Peyer's patch (tissue), 4 donors: ENCODE measurements at regions not wholly inside any gene's neighbourhood (a gene's known extent, or its start where the extent isn't known, plus 50 kb on each side); places are given as distances from the start of the nearest gene placed in this dataset.

ENCODE experiments used
- POLR2A ChIP-seq, 2 donors: fragments of 450-650 bp; IDR thresholded peaks; one replicate each; pipeline ENCODE4 v1.5.1; 2017; ENCODE audit warnings: antibody characterized with exemption in 2 of 2, mild to moderate bottlenecking in 2 of 2, moderate library complexity in 2 of 2
- TF ChIP-seq, protein P1 (sequence below), 6 experiments: fragments of 450-650 bp in 4 of 6; fragments of 200-600 bp in 2 of 6; sonication (generic) in 1 of 6; IDR thresholded peaks; one replicate each; pipeline ENCODE4 v1.5.1; 2017 to 2019; ENCODE audit warnings: antibody characterized with exemption in 6 of 6, mild to moderate bottlenecking in 3 of 6, moderate library complexity in 1 of 6

- TF ChIP-seq, protein P1, sequence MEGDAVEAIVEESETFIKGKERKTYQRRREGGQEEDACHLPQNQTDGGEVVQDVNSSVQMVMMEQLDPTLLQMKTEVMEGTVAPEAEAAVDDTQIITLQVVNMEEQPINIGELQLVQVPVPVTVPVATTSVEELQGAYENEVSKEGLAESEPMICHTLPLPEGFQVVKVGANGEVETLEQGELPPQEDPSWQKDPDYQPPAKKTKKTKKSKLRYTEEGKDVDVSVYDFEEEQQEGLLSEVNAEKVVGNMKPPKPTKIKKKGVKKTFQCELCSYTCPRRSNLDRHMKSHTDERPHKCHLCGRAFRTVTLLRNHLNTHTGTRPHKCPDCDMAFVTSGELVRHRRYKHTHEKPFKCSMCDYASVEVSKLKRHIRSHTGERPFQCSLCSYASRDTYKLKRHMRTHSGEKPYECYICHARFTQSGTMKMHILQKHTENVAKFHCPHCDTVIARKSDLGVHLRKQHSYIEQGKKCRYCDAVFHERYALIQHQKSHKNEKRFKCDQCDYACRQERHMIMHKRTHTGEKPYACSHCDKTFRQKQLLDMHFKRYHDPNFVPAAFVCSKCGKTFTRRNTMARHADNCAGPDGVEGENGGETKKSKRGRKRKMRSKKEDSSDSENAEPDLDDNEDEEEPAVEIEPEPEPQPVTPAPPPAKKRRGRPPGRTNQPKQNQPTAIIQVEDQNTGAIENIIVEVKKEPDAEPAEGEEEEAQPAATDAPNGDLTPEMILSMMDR (IDR thresholded peaks at IDR 0.05): no peak
- no peak for TF ChIP-seq POLR2A (IDR thresholded peaks at IDR 0.05)
Measured at GRCh38 chr7:20032741-20033140, 184.4 kb downstream of the MACC1 start.
